COR-L47 (cell line): ENCODE measurements at regions not wholly inside any gene's neighbourhood (a gene's known extent, or its start where the extent isn't known, plus 50 kb on each side); places are given as distances from the start of the nearest gene placed in this dataset.

Experiments used
- DNase-seq: peaks from one replicate; lab custom pipeline; 2025; lab: John Stamatoyannopoulos, UW

GRCh38 chr17:52389632-52390031 is 231.1 kb upstream of the CA10 start:
- DNase-seq: no peak

GRCh38 chr17:52388941-52389340 is 230.4 kb upstream of the CA10 start:
- no peak for DNase-seq

GRCh38 chr17:52384695-52385094 is 226.2 kb upstream of the CA10 start:
- DNase-seq: no peak

GRCh38 chr17:52383493-52384100 is 225.1 kb upstream of the CA10 start:
- DNase-seq: peak; percentile 49

GRCh38 chr17:52378860-52379259 is 220.3 kb upstream of the CA10 start:
- DNase-seq: no peak

GRCh38 chr17:52376137-52376536 is 217.6 kb upstream of the CA10 start:
- no peak for DNase-seq

GRCh38 chr17:52368886-52369285 is 210.4 kb upstream of the CA10 start:
- no peak for DNase-seq

GRCh38 chr17:52357854-52358253 is 199.3 kb upstream of the CA10 start:
- DNase-seq: no peak

- no peak for DNase-seq
Measured at GRCh38 chr17:52336796-52337195, 178.3 kb upstream of the CA10 start.

GRCh38 chr17:52306314-52306713 is 147.8 kb upstream of the CA10 start:
- DNase-seq: no peak

- no peak for DNase-seq
Measured at GRCh38 chr17:52298881-52299280, 140.4 kb upstream of the CA10 start.

- no peak for DNase-seq
Measured at GRCh38 chr17:52297230-52298010, 138.9 kb upstream of the CA10 start.

GRCh38 chr17:52294301-52294700 is 135.8 kb upstream of the CA10 start:
- no peak for DNase-seq

GRCh38 chr17:52287611-52288010 is 129.1 kb upstream of the CA10 start:
- DNase-seq: no peak

GRCh38 chr17:52283872-52284271 is 125.4 kb upstream of the CA10 start:
- DNase-seq: no peak

- DNase-seq: no peak
Measured at GRCh38 chr17:52276381-52277008, 118.0 kb upstream of the CA10 start.

GRCh38 chr17:52271781-52272180 is 113.3 kb upstream of the CA10 start:
- DNase-seq: no peak

GRCh38 chr17:52255347-52255746 is 96.8 kb upstream of the CA10 start:
- no peak for DNase-seq

GRCh38 chr17:52244689-52245088 is 86.2 kb upstream of the CA10 start:
- DNase-seq: no peak

GRCh38 chr17:52242268-52242667 is 83.8 kb upstream of the CA10 start:
- DNase-seq: no peak

GRCh38 chr17:52237151-52237550 is 78.6 kb upstream of the CA10 start:
- DNase-seq: no peak

- DNase-seq: no peak
Measured at GRCh38 chr17:52235516-52235915, 77.0 kb upstream of the CA10 start.

GRCh38 chr17:52233632-52234031 is 75.1 kb upstream of the CA10 start:
- no peak for DNase-seq
